PFSK-1 (cell line): ENCODE measurements at regions not wholly inside any gene's neighbourhood (a gene's known extent, or its start where the extent isn't known, plus 50 kb on each side); places are given as distances from the start of the nearest gene placed in this dataset.
A peak's percentile ranks its signal among the peaks of the same experiment; 100 is the strongest.

Experiments
- FOXP2 ChIP-seq: optimal IDR thresholded peaks from 2 replicates; pipeline ENCODE3; 2011; ENCODE audit warnings: borderline replicate concordance, control low read depth, inconsistent platforms; ENCODE audit not compliant: insufficient read depth; ENCODE audit errors: extremely low read length, extremely low read depth
- POLR2AphosphoS5 ChIP-seq: IDR thresholded peaks from 2 replicates; pipeline ENCODE4 v1.6.1; 2012; ENCODE audit warnings: low read depth, mild to moderate bottlenecking, control low read depth, low read length, moderate library complexity
- REST ChIP-seq, 2 experiments: IDR thresholded peaks; 2 replicates each; pipeline versions ENCODE4 v1.6.1 to v1.8.0; 2011 to 2012; ENCODE audit warnings: low read depth in 2 of 2, low read length in 2 of 2, control low read depth in 1 of 2, inconsistent platforms in 1 of 2, mild to moderate bottlenecking in 1 of 2, moderate library complexity in 1 of 2; ENCODE audit not compliant: insufficient read depth in 1 of 2
- SIN3A ChIP-seq: IDR thresholded peaks from 2 replicates; pipeline ENCODE4 v1.6.1; 2012; ENCODE audit warnings: mild to moderate bottlenecking, low read length, moderate library complexity, borderline replicate concordance; ENCODE audit not compliant: insufficient read depth
- TAF1 ChIP-seq: IDR thresholded peaks from 2 replicates; pipeline ENCODE4 v1.6.1; 2012; ENCODE audit warnings: low read length, control low read depth, borderline replicate concordance; ENCODE audit not compliant: insufficient read depth

GRCh38 chr5:33284681-33285080 lies 156.1 kb upstream of the TARS1 start:
- TF ChIP-seq TAF1: no peak
- TF ChIP-seq FOXP2: no peak
- TF ChIP-seq SIN3A: no peak

GRCh38 chr5:33287242-33287641 lies 153.5 kb upstream of the TARS1 start:
- TF ChIP-seq SIN3A (no peak), FOXP2 (no peak), TAF1 (no peak), POLR2AphosphoS5 (no peak), REST (IDR thresholded peaks at IDR 0.05; ENCODE audit: insufficient read depth in 1 of 2, low read depth in 2 of 2, low read length in 2 of 2) (no peak)

GRCh38 chr5:33291216-33292000 lies 149.4 kb upstream of the TARS1 start:
- no peak for TF ChIP-seq FOXP2
- no peak for TF ChIP-seq TAF1
- TF ChIP-seq POLR2AphosphoS5: no peak
- no peak for TF ChIP-seq SIN3A

- TF ChIP-seq POLR2AphosphoS5: no peak
- TF ChIP-seq TAF1: no peak
- TF ChIP-seq REST (IDR thresholded peaks at IDR 0.05; ENCODE audit: insufficient read depth in 1 of 2, low read depth in 2 of 2, low read length in 2 of 2): no peak
- no peak for TF ChIP-seq FOXP2
- TF ChIP-seq SIN3A: no peak
Observed at GRCh38 chr5:33297760-33298216, 143.0 kb upstream of the TARS1 start.

GRCh38 chr5:33299621-33300208 lies 141.1 kb upstream of the TARS1 start:
- TF ChIP-seq POLR2AphosphoS5 (peak; percentile 52; the same call in 1 of the 2 replicates), SIN3A (peak; percentile 53; the same call in 1 of the 2 replicates), FOXP2 (no peak), REST (IDR thresholded peaks at IDR 0.05; ENCODE audit: insufficient read depth in 1 of 2, low read depth in 2 of 2, low read length in 2 of 2) (peak in 1 of 2 experiments; percentile 69; a peak in 2 of 4 replicates), TAF1 (0 out of 2 replicates have a peak, but pooled peaks have one; percentile 45)

GRCh38 chr5:33300209-33300742 lies 140.5 kb upstream of the TARS1 start:
- TF ChIP-seq REST (IDR thresholded peaks at IDR 0.05; ENCODE audit: insufficient read depth in 1 of 2, low read depth in 2 of 2, low read length in 2 of 2): no peak
- TF ChIP-seq FOXP2: no peak
- no peak for TF ChIP-seq POLR2AphosphoS5
- TF ChIP-seq TAF1: no peak
- TF ChIP-seq SIN3A: no peak
